HL-60 (cell line): ENCODE measurements at regions not wholly inside any gene's neighbourhood (a gene's known extent, or its start where the extent isn't known, plus 50 kb on each side); places are given as distances from the start of the nearest gene placed in this dataset.

ENCODE experiments used
- POLR2AphosphoS5 ChIP-seq: IDR thresholded peaks from 2 replicates; pipeline ENCODE4 v1.6.1; 2012; ENCODE audit warnings: low read depth
- TF ChIP-seq, protein P1 (sequence below): IDR thresholded peaks from one replicate; pipeline ENCODE4 v1.5.1; 2011; ENCODE audit warnings: low read length, control low read depth, inconsistent platforms; ENCODE audit not compliant: insufficient read depth
- TF ChIP-seq, protein P2 (sequence below): IDR thresholded peaks from 2 replicates; pipeline ENCODE4 v1.6.1; 2012; ENCODE audit warnings: low read depth; ENCODE audit not compliant: insufficient replicate concordance

DNA sequence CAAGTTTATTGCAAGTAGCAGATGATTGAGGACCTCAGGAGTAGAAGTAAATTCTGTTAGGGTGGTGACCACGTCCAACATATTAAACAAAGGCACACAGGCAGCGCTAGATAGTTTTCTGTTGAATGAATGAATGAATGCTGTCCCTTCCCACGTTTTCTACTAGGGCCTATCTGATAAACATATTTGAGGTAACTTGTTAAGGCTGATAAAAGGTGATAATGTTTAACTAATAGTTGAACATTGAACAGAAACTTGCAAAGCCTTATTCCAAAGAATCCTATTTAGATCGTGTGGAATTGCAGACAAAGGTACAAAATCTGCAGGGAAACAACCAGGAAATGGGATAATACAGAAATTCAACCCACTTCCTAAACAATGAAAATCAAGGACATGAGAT is 559.5 kb upstream of the SEMA6D start:
- TF ChIP-seq, protein P1, sequence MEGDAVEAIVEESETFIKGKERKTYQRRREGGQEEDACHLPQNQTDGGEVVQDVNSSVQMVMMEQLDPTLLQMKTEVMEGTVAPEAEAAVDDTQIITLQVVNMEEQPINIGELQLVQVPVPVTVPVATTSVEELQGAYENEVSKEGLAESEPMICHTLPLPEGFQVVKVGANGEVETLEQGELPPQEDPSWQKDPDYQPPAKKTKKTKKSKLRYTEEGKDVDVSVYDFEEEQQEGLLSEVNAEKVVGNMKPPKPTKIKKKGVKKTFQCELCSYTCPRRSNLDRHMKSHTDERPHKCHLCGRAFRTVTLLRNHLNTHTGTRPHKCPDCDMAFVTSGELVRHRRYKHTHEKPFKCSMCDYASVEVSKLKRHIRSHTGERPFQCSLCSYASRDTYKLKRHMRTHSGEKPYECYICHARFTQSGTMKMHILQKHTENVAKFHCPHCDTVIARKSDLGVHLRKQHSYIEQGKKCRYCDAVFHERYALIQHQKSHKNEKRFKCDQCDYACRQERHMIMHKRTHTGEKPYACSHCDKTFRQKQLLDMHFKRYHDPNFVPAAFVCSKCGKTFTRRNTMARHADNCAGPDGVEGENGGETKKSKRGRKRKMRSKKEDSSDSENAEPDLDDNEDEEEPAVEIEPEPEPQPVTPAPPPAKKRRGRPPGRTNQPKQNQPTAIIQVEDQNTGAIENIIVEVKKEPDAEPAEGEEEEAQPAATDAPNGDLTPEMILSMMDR: no peak
- TF ChIP-seq, protein P2, sequence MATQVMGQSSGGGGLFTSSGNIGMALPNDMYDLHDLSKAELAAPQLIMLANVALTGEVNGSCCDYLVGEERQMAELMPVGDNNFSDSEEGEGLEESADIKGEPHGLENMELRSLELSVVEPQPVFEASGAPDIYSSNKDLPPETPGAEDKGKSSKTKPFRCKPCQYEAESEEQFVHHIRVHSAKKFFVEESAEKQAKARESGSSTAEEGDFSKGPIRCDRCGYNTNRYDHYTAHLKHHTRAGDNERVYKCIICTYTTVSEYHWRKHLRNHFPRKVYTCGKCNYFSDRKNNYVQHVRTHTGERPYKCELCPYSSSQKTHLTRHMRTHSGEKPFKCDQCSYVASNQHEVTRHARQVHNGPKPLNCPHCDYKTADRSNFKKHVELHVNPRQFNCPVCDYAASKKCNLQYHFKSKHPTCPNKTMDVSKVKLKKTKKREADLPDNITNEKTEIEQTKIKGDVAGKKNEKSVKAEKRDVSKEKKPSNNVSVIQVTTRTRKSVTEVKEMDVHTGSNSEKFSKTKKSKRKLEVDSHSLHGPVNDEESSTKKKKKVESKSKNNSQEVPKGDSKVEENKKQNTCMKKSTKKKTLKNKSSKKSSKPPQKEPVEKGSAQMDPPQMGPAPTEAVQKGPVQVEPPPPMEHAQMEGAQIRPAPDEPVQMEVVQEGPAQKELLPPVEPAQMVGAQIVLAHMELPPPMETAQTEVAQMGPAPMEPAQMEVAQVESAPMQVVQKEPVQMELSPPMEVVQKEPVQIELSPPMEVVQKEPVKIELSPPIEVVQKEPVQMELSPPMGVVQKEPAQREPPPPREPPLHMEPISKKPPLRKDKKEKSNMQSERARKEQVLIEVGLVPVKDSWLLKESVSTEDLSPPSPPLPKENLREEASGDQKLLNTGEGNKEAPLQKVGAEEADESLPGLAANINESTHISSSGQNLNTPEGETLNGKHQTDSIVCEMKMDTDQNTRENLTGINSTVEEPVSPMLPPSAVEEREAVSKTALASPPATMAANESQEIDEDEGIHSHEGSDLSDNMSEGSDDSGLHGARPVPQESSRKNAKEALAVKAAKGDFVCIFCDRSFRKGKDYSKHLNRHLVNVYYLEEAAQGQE: no peak
- TF ChIP-seq POLR2AphosphoS5: no peak
